MM.1S (cell line): ENCODE measurements at regions not wholly inside any gene's neighbourhood (a gene's known extent, or its start where the extent isn't known, plus 50 kb on each side); places are given as distances from the start of the nearest gene placed in this dataset.
A peak's percentile ranks its signal among the peaks of the same experiment; 100 is the strongest.

Experiments
- DNase-seq: peaks from one replicate; pipeline ENCODE4 v3.0.0-alpha.2; 2015
- H2AFZ ChIP-seq: fragments of 300-600 bp; sonication (generic); 2 replicates; pipeline ENCODE4 v1.6.0; 2016; ENCODE audit warnings: antibody characterized with exemption, low read length
- H3F3A ChIP-seq: fragments of 300-600 bp; sonication (generic); 2 replicates; pipeline ENCODE4 v1.6.1; 2016; ENCODE audit warnings: mild to moderate bottlenecking, antibody characterized with exemption, low read length, moderate library complexity, mixed read lengths; ENCODE audit not compliant: insufficient read depth
- H3K27ac ChIP-seq: fragments of 300-600 bp; sonication (generic); 2 replicates; pipeline ENCODE4 v1.5.1; 2016; ENCODE audit warnings: mild to moderate bottlenecking, low read length
- H3K27me3 ChIP-seq: fragments of 300-600 bp; sonication (generic); replicated peaks from 2 replicates; pipeline ENCODE4 v1.6.0; 2016; ENCODE audit warnings: low read length; ENCODE audit not compliant: insufficient read depth
- H3K36me3 ChIP-seq: fragments of 300-600 bp; sonication (generic); replicated peaks from 2 replicates; pipeline ENCODE4 v1.6.1; 2016; ENCODE audit warnings: mild to moderate bottlenecking, low read length, mixed read lengths; ENCODE audit not compliant: insufficient read depth
- H3K4me1 ChIP-seq: fragments of 300-600 bp; sonication (generic); 2 replicates; pipeline ENCODE4 v1.6.1; 2016; ENCODE audit warnings: low read length, mixed read lengths
- H3K4me2 ChIP-seq: fragments of 300-600 bp; sonication (generic); 2 replicates; pipeline ENCODE4 v1.6.0; 2016; ENCODE audit warnings: low read depth, low read length
- H3K4me3 ChIP-seq: fragments of 300-600 bp; sonication (generic); 2 replicates; pipeline ENCODE4 v1.5.1; 2016; ENCODE audit warnings: low read length, mixed read lengths
- H3K79me2 ChIP-seq: fragments of 300-600 bp; sonication (generic); 2 replicates; pipeline ENCODE4 v1.6.1; 2016; ENCODE audit warnings: mixed run types, low read length, mixed read lengths
- H3K9ac ChIP-seq: fragments of 300-600 bp; sonication (generic); 2 replicates; pipeline ENCODE4 v1.6.1; 2016; ENCODE audit warnings: low read length, mixed read lengths
- H3K9me2 ChIP-seq: fragments of 300-600 bp; sonication (generic); replicated peaks from 2 replicates; pipeline ENCODE4 v1.6.1; 2016; ENCODE audit warnings: mild to moderate bottlenecking, low read length, mixed read lengths; ENCODE audit not compliant: insufficient read depth
- H3K9me3 ChIP-seq: fragments of 300-600 bp; sonication (generic); replicated peaks from 2 replicates; pipeline ENCODE4 v1.6.1; 2016; ENCODE audit warnings: mild to moderate bottlenecking, low read length, mixed read lengths; ENCODE audit not compliant: insufficient read depth
- H4K20me1 ChIP-seq: fragments of 300-600 bp; sonication (generic); 2 replicates; pipeline ENCODE4 v1.6.1; 2016; ENCODE audit warnings: mild to moderate bottlenecking, low read length, moderate library complexity, mixed read lengths; ENCODE audit not compliant: insufficient read depth
- CTCF ChIP-seq: fragments of 300-600 bp; sonication (generic); IDR thresholded peaks from 2 replicates; pipeline ENCODE4 v1.5.1; 2016; ENCODE audit warnings: antibody characterized with exemption, low read length, mixed read lengths
- EZH2 ChIP-seq: fragments of 300-600 bp; sonication (generic); optimal IDR thresholded peaks from 2 replicates; pipeline ENCODE3; 2017; ENCODE audit warnings: low read depth, mild to moderate bottlenecking, antibody characterized with exemption, low read length, mixed read lengths
- EZH2phosphoT487 ChIP-seq: fragments of 300-600 bp; sonication (generic); IDR thresholded peaks from 2 replicates; pipeline ENCODE4 v1.6.1; 2018; ENCODE audit warnings: antibody characterized with exemption, low read length

DNA sequence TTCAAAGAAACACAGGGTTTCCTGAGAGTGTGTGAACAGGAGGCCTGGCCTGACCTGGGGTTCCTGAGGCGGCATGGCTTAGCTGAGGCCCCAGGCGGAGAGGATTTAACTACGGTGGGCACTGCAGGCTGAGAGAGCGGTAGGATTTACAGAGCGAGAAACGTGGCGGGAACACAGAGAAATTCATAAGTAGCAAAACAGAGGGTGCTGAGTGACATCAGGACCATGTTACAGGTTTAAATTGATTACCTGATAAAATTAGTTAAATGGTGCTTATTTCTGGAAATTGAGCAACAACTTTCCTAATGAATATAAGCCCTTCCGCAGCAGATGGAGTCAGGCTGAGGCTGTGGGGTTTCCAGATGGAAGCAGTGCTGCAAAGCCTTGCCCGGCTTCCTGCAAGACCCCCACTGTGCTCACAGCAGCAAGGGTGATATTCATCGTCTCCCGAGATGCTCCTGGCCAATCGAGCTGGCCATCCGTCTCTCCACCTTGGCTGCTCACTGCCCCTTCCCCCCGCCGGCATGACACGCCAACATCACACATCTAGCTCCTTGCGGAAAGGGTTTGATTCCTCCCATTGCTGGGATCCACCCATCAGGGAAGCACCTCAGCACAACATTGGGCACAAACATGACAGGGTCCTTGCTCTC lies 69.4 kb upstream of the MORC3 start:
- Histone ChIP-seq H2AFZ (no peak overlapping the region), H3K9me3 (no peaks in the 10 kb centered on the region), H3K9ac (no peak overlapping the region), H3F3A (peaks cover 15% of the 10 kb centered on the region), H3K36me3 (no peaks in the 10 kb centered on the region), H3K27me3 (no peaks in the 10 kb centered on the region), H3K4me3 (no peak overlapping the region), H3K79me2 (no peaks in the 10 kb centered on the region), H4K20me1 (no peaks in the 10 kb centered on the region), H3K4me1 (peaks cover 13% of the 10 kb centered on the region), H3K27ac (no peak overlapping the region), H3K9me2 (no peaks in the 10 kb centered on the region), H3K4me2 (no peak overlapping the region)
- TF ChIP-seq EZH2 (no peak), EZH2phosphoT487 (no peak), CTCF (no peak)
- DNase-seq: no peak

- TF ChIP-seq EZH2 (no peak), EZH2phosphoT487 (no peak), CTCF (no peak)
- H2AFZ ChIP-seq: peak overlapping the region; percentile 17; the same call in 1 of the 2 replicates
- peak overlapping the region; percentile 59; the same call in 1 of the 2 replicates for H3K27ac ChIP-seq
- H3K36me3 ChIP-seq: no peaks in the 10 kb centered on the region
- no peaks in the 10 kb centered on the region for H3K9me2 ChIP-seq
- no peaks in the 10 kb centered on the region for H4K20me1 ChIP-seq
- no peak for DNase-seq
- H3K4me3 ChIP-seq: 0 out of 2 replicates have a peak overlapping the region, but pooled peaks have one; percentile 0
- H3K9me3 ChIP-seq: no peaks in the 10 kb centered on the region
- H3K79me2 ChIP-seq: no peaks in the 10 kb centered on the region
- peaks cover 22% of the 10 kb centered on the region for H3F3A ChIP-seq
- peaks cover 21% of the 10 kb centered on the region for H3K4me1 ChIP-seq
- peak overlapping the region; percentile 52; the same call in 1 of the 2 replicates for H3K4me2 ChIP-seq
- H3K27me3 ChIP-seq: no peaks in the 10 kb centered on the region
- no peak overlapping the region for H3K9ac ChIP-seq
These were observed 65.7 kb upstream of the MORC3 start for GRCh38 chr21:36254106-36254941.

GRCh38 chr21:36255663-36256062 lies 64.3 kb upstream of the MORC3 start:
- Histone ChIP-seq H3K9me2 (no peaks in the 10 kb centered on the region), H3F3A (peaks cover 22% of the 10 kb centered on the region), H3K9ac (peak overlapping the region; percentile 9; the same call in 1 of the 2 replicates), H3K4me1 (peaks cover 21% of the 10 kb centered on the region), H3K79me2 (no peaks in the 10 kb centered on the region), H3K4me2 (peak overlapping the region; percentile 52), H3K4me3 (peak overlapping the region; percentile 11; the same call in 1 of the 2 replicates), H3K36me3 (no peaks in the 10 kb centered on the region), H4K20me1 (no peaks in the 10 kb centered on the region), H3K27ac (peak overlapping the region; percentile 59; the same call in 1 of the 2 replicates), H3K27me3 (no peaks in the 10 kb centered on the region), H2AFZ (peak overlapping the region; percentile 29; the same call in 1 of the 2 replicates), H3K9me3 (no peaks in the 10 kb centered on the region)
- TF ChIP-seq CTCF (no peak), EZH2 (no peak)
- DNase-seq: peak; percentile 88
